NCI-H345 treated with DMSO at 0.1 percent for 48 hours (cell line): ENCODE measurements at regions not wholly inside any gene's neighbourhood (a gene's known extent, or its start where the extent isn't known, plus 50 kb on each side); places are given as distances from the start of the nearest gene placed in this dataset.

Experiments
- DNase-seq: peaks from one replicate; lab custom pipeline; 2025; ENCODE audit not compliant: unreplicated experiment; lab: John Stamatoyannopoulos, UW

GRCh38 chr20:17819395-17820093, 119.8 kb downstream of the BANF2 start:
- DNase-seq: no peak

GRCh38 chr20:17818187-17818586, 118.4 kb downstream of the BANF2 start:
- no peak for DNase-seq

GRCh38 chr20:17816804-17817587, 117.2 kb downstream of the BANF2 start:
- no peak for DNase-seq

- DNase-seq: no peak
These were observed 111.8 kb downstream of the BANF2 start for GRCh38 chr20:17811628-17811965.

GRCh38 chr20:17810847-17811627, 111.3 kb downstream of the BANF2 start:
- DNase-seq: no peak

GRCh38 chr20:17810062-17810631, 110.4 kb downstream of the BANF2 start:
- no peak for DNase-seq

GRCh38 chr20:17809362-17810061, 109.7 kb downstream of the BANF2 start:
- no peak for DNase-seq

- no peak for DNase-seq
These were observed 109.0 kb downstream of the BANF2 start for GRCh38 chr20:17808782-17809181.

- no peak for DNase-seq
These were observed 108.6 kb downstream of the BANF2 start for GRCh38 chr20:17808357-17808756.

- DNase-seq: no peak
These were observed 107.9 kb downstream of the BANF2 start for GRCh38 chr20:17807651-17808050.

GRCh38 chr20:17806739-17807441, 107.1 kb downstream of the BANF2 start:
- DNase-seq: no peak

GRCh38 chr20:17806107-17806506, 106.3 kb downstream of the BANF2 start:
- no peak for DNase-seq

GRCh38 chr20:17803765-17804164, 104.0 kb downstream of the BANF2 start:
- DNase-seq: no peak

- no peak for DNase-seq
These were observed 99.9 kb downstream of the BANF2 start for GRCh38 chr20:17799575-17800227.

GRCh38 chr20:17798601-17799000, 98.8 kb downstream of the BANF2 start:
- no peak for DNase-seq

- no peak for DNase-seq
These were observed 97.8 kb downstream of the BANF2 start for GRCh38 chr20:17797579-17797978.

GRCh38 chr20:17797161-17797560, 97.4 kb downstream of the BANF2 start:
- no peak for DNase-seq

- no peak for DNase-seq
These were observed 96.4 kb downstream of the BANF2 start for GRCh38 chr20:17796091-17796563.

GRCh38 chr20:17795501-17796071, 95.8 kb downstream of the BANF2 start:
- no peak for DNase-seq
